Stomach (tissue), 8 donors: ENCODE measurements at regions not wholly inside any gene's neighbourhood (a gene's known extent, or its start where the extent isn't known, plus 50 kb on each side); places are given as distances from the start of the nearest gene placed in this dataset.

Experiments
- DNase-seq, 2 donors: peaks; one replicate each; pipeline versions ENCODE4 v3.0.0 to v3.0.0-alpha.2; 2013 to 2019
- H3K27ac ChIP-seq, 5 donors: fragments of 200-600 bp in 4 of 5; sonication (generic) in 4 of 5; one replicate each; pipeline ENCODE4 v1.5.1; 2013 to 2019; ENCODE audit warnings: mild to moderate bottlenecking in 1 of 5, moderate library complexity in 1 of 5
- H3K27me3 ChIP-seq, 3 donors: fragments of 200-600 bp; sonication (generic); one replicate each; pipeline ENCODE4 v1.5.1; 2017 to 2019; ENCODE audit warnings: mixed run types in 1 of 3
- H3K36me3 ChIP-seq, 4 donors: fragments of 200-600 bp; sonication (generic); 1 replicate in 3 of 4; 2 replicates in 1 of 4; pipeline ENCODE4 v1.5.1; 2016 to 2019
- H3K4me1 ChIP-seq, 4 donors: fragments of 200-600 bp; sonication (generic); one replicate each; pipeline ENCODE4 v1.5.1; 2016 to 2019
- H3K4me3 ChIP-seq, 4 donors: fragments of 200-600 bp; sonication (generic) in 3 of 4; one replicate each; pipeline ENCODE4 v1.5.1; 2016 to 2019; ENCODE audit warnings: mild to moderate bottlenecking in 1 of 4
- H3K9me3 ChIP-seq, 4 donors: fragments of 200-600 bp; sonication (generic); one replicate each; pipeline ENCODE4 v1.5.1; 2016 to 2019
- CTCF ChIP-seq, 7 experiments: fragments of 450-650 bp in 4 of 7; fragments of 200-600 bp in 3 of 7; sonication (generic) in 3 of 7; IDR thresholded peaks; one replicate each; pipeline ENCODE4 v1.5.1; 2016 to 2019; ENCODE audit warnings: antibody characterized with exemption in 7 of 7, control low read depth in 2 of 7, mild to moderate bottlenecking in 1 of 7
- EP300 ChIP-seq: sonication (generic); formaldehyde crosslinking; IDR thresholded peaks from one replicate; pipeline ENCODE4 v1.6.1; 2017; ENCODE audit warnings: antibody characterized with exemption
- POLR2A ChIP-seq, 4 donors: fragments of 450-650 bp; IDR thresholded peaks; one replicate each; pipeline ENCODE4 v1.6.1; 2016; ENCODE audit warnings: antibody characterized with exemption in 4 of 4, control low read depth in 2 of 4, mild to moderate bottlenecking in 1 of 4, moderate library complexity in 1 of 4
- POLR2AphosphoS5 ChIP-seq, 3 donors: sonication (generic); formaldehyde crosslinking; IDR thresholded peaks; one replicate each; pipeline ENCODE4 v1.6.1; 2016; ENCODE audit warnings: antibody characterized with exemption in 3 of 3
- WGBS, 5 donors: extraction: QIAGEN DNeasy Blood & Tissue Kit in 3 of 5; methylation state at CpG; one replicate each; pipeline versions ENCODE4 v1.1.5 to v1.1.7; 2013 to 2018; 5-methylcytosine and 5-hydroxymethylcytosine counted together
- intact Hi-C: fragments of 100-400 bp; cut with DNase I; formaldehyde crosslinking; loops from one replicate; pipeline ENCODE4 v1.15.1; 2023; ENCODE audit warnings: low total_unique reads
- donor health status: healthy with polysubstance abuse.
- donor health status: Bipolar disorder and iron deficiency.
- donor health status: healthy.

- Histone ChIP-seq H3K9me3 (peaks cover 0 to 4% (median 3%) of the 10 kb centered on the region in 4 donors), H3K4me3 (no peak overlapping the region), H3K27me3 (no peaks in the 10 kb centered on the region), H3K4me1 (no peaks in the 10 kb centered on the region), H3K27ac (no peak overlapping the region), H3K36me3 (no peaks in the 10 kb centered on the region)
- no peak for TF ChIP-seq CTCF (IDR thresholded peaks at IDR 0.05)
- DNase-seq, result no peak
- 40 to 70% (median 46%) methylated on average over 4 of the region's 4 CpGs for WGBS, 5 donors
- intact Hi-C loops, result no loop called here
Measured at GRCh38 chr13:74920361-74920760, 561.6 kb downstream of the TBC1D4 start.

GRCh38 chr13:74919914-74920313 is 562.1 kb downstream of the TBC1D4 start:
- Histone ChIP-seq H3K4me3 (no peak overlapping the region), H3K27me3 (no peaks in the 10 kb centered on the region), H3K36me3 (no peaks in the 10 kb centered on the region), H3K27ac (no peak overlapping the region), H3K4me1 (no peaks in the 10 kb centered on the region), H3K9me3 (peaks cover 0 to 4% (median 3%) of the 10 kb centered on the region in 4 donors)
- no peak for TF ChIP-seq POLR2AphosphoS5 (IDR thresholded peaks at IDR 0.05)
- TF ChIP-seq EP300, result no peak
- no peak for TF ChIP-seq CTCF (IDR thresholded peaks at IDR 0.05)
- no peak for TF ChIP-seq POLR2A (IDR thresholded peaks at IDR 0.05)
- intact Hi-C loops, result no loop called here
- no peak for DNase-seq

GRCh38 chr13:74912898-74913297 is 569.1 kb downstream of the TBC1D4 start:
- TF ChIP-seq CTCF (IDR thresholded peaks at IDR 0.05) (no peak), POLR2A (IDR thresholded peaks at IDR 0.05) (no peak), POLR2AphosphoS5 (IDR thresholded peaks at IDR 0.05) (no peak)
- intact Hi-C loops, result no loop called here
- H3K4me3 ChIP-seq, result no peak overlapping the region
- H3K4me1 ChIP-seq, result no peaks in the 10 kb centered on the region
- H3K9me3 ChIP-seq, result no peaks in the 10 kb centered on the region
- DNase-seq, result no peak
- no peak overlapping the region for H3K27ac ChIP-seq
- 72 to 85% (median 78%) methylated on average over 2 of the region's 2 CpGs for WGBS, 5 donors
- no peaks in the 10 kb centered on the region for H3K36me3 ChIP-seq
- no peaks in the 10 kb centered on the region for H3K27me3 ChIP-seq

GRCh38 chr13:74910415-74910814 is 571.6 kb downstream of the TBC1D4 start:
- no peaks in the 10 kb centered on the region for H3K27me3 ChIP-seq
- H3K4me3 ChIP-seq, result no peak overlapping the region
- no peak for DNase-seq
- WGBS, 5 donors, result 73 to 82% (median 78%) methylated on average over 5 of the region's 5 CpGs
- H3K4me1 ChIP-seq, result no peaks in the 10 kb centered on the region
- intact Hi-C loops, result no loop called here
- TF ChIP-seq CTCF (IDR thresholded peaks at IDR 0.05) (no peak), POLR2AphosphoS5 (IDR thresholded peaks at IDR 0.05) (no peak), POLR2A (IDR thresholded peaks at IDR 0.05) (no peak), EP300 (no peak)
- H3K36me3 ChIP-seq, result no peaks in the 10 kb centered on the region
- H3K27ac ChIP-seq, result no peak overlapping the region
- no peaks in the 10 kb centered on the region for H3K9me3 ChIP-seq

- Histone ChIP-seq H3K9me3 (no peaks in the 10 kb centered on the region), H3K4me3 (no peak overlapping the region), H3K27ac (no peak overlapping the region), H3K4me1 (no peaks in the 10 kb centered on the region), H3K36me3 (no peaks in the 10 kb centered on the region), H3K27me3 (no peaks in the 10 kb centered on the region)
- TF ChIP-seq POLR2AphosphoS5 (IDR thresholded peaks at IDR 0.05), result no peak
- TF ChIP-seq POLR2A (IDR thresholded peaks at IDR 0.05), result no peak
- no peak for TF ChIP-seq EP300
- TF ChIP-seq CTCF (IDR thresholded peaks at IDR 0.05), result no peak
- DNase-seq, result no peak
- intact Hi-C loops, result no loop called here
- WGBS, 5 donors, result 69 to 79% (median 73%) methylated on average over 5 of the region's 5 CpGs
Measured at GRCh38 chr13:74907788-74908187, 574.2 kb downstream of the TBC1D4 start.
